Prostate gland (tissue), 2 donors: ENCODE measurements at regions not wholly inside any gene's neighbourhood (a gene's known extent, or its start where the extent isn't known, plus 50 kb on each side); places are given as distances from the start of the nearest gene placed in this dataset.

Experiments used
- CTCF ChIP-seq, 4 experiments: fragments of 200-600 bp in 2 of 4; fragments of 450-650 bp in 2 of 4; sonication (generic) in 2 of 4; IDR thresholded peaks; 1 replicate in 3 of 4; 2 replicates in 1 of 4; pipeline ENCODE4 v1.5.1; 2016 to 2019; ENCODE audit warnings: antibody characterized with exemption in 4 of 4, mild to moderate bottlenecking in 2 of 4, moderate library complexity in 2 of 4
- POLR2A ChIP-seq: fragments of 450-650 bp; IDR thresholded peaks from one replicate; pipeline ENCODE4 v1.6.1; 2016; ENCODE audit warnings: antibody characterized with exemption, mild to moderate bottlenecking
- POLR2AphosphoS5 ChIP-seq: sonication (generic); formaldehyde crosslinking; IDR thresholded peaks from one replicate; pipeline ENCODE4 v1.6.1; 2017; ENCODE audit warnings: antibody characterized with exemption

DNA sequence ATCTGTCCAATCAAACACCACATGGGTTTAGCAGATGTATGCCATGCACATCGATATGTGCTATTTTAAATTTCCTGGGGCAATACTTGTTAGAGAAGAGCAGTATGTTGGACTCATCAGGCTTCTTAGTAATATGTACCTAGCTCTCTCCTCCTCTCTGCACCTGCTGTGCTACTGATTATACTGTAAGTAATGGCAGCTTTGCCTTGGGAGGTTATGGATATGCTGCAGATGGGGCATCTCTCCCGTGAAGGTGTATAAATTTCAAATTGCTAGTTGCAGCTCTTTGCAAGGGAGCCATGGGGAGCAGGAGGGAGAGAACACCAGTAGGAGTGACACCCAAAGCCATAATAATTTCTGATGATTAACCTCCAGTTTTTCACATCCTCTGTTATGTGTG, 101.5 kb downstream of the SPATA31D1 start:
- TF ChIP-seq POLR2AphosphoS5 (no peak), POLR2A (no peak), CTCF (IDR thresholded peaks at IDR 0.05) (no peak)
